ENCODE measurements at regions not wholly inside any gene's neighbourhood (a gene's known extent, or its start where the extent isn't known, plus 50 kb on each side); places are given as distances from the start of the nearest gene placed in this dataset.

DNA sequence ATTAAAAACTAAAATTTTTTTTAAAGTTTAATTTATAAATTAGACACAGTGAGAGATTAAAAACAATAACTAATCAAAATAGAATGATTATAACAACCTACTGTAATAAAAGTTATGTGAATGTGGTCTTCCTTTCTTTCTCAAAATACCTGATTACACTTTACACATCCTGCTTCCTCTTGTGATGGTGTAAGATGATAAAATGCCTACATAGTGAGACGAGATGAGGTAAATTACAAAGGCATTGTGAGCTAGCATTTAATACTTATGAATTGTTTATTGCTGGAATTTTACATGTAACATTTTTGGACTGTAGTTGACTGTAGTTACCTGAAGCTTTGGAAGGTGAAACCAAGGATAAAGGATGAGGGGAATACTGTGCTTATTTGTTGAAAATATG, 94.2 kb upstream of the CLEC14A start:
- no peak overlapping the region for H3K4ac ChIP-seq (ENCODE audit: low read depth, low read length)
- no peak overlapping the region for H3K9ac ChIP-seq (ENCODE audit: low read depth, low read length)
- no peak overlapping the region for H4K5ac ChIP-seq (ENCODE audit: low read depth, low read length)
- H3K23ac ChIP-seq (ENCODE audit: low read depth, low read length) = no peak overlapping the region
- H2BK20ac ChIP-seq (ENCODE audit: low read depth, low read length) = no peak overlapping the region
- H3K27ac ChIP-seq (ENCODE audit: insufficient read depth, low read length) = no peak overlapping the region
- no peak overlapping the region for H2BK5ac ChIP-seq (ENCODE audit: low read depth, low read length, poor library complexity, severe bottlenecking)
- H3K4me3 ChIP-seq (ENCODE audit: insufficient read depth, low read depth, low read length) = no peak overlapping the region
- WGBS, 2 experiments (ENCODE audit: extremely low coverage in 2 of 2, insufficient read length in 1 of 2) = no CpG with 5 or more reads among the region's 1 CpG
- dilution Hi-C loops (cut with HindIII; ENCODE audit: low sequenced_read_pairs, unreplicated experiment) (no loop called here), intact Hi-C loops (cut with micrococcal nuclease) (no loop called here), in situ Hi-C loops (cut with MboI; ENCODE audit: low sequenced_read_pairs) (no loop called here)
- TF ChIP-seq MAFK (IDR thresholded peaks at IDR 0.05; ENCODE audit: low read depth, low read length) = no peak
- no peak for TF ChIP-seq MAZ (IDR thresholded peaks at IDR 0.05; ENCODE audit: borderline replicate concordance, low read depth, low read length)
- TF ChIP-seq RCOR1 (IDR thresholded peaks at IDR 0.05; ENCODE audit: insufficient replicate concordance, low read length) = no peak
- TF ChIP-seq SMC3 (IDR thresholded peaks at IDR 0.05; ENCODE audit: low read depth, low read length) = no peak
- no peak for TF ChIP-seq FOS (IDR thresholded peaks at IDR 0.05; ENCODE audit: low read depth, low read length)
- no peak for TF ChIP-seq RFX5 (IDR thresholded peaks at IDR 0.05; ENCODE audit: low read depth, low read length)
- TF ChIP-seq CEBPB (IDR thresholded peaks at IDR 0.05; ENCODE audit: low read depth, low read length) = no peak
- TF ChIP-seq CHD1 (IDR thresholded peaks at IDR 0.05; ENCODE audit: low read depth, low read length) = no peak
- TF ChIP-seq, protein P1, sequence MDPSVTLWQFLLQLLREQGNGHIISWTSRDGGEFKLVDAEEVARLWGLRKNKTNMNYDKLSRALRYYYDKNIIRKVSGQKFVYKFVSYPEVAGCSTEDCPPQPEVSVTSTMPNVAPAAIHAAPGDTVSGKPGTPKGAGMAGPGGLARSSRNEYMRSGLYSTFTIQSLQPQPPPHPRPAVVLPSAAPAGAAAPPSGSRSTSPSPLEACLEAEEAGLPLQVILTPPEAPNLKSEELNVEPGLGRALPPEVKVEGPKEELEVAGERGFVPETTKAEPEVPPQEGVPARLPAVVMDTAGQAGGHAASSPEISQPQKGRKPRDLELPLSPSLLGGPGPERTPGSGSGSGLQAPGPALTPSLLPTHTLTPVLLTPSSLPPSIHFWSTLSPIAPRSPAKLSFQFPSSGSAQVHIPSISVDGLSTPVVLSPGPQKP (IDR thresholded peaks at IDR 0.05; ENCODE audit: borderline replicate concordance, low read depth, low read length) = no peak
- no peak for TF ChIP-seq RAD21 (IDR thresholded peaks at IDR 0.05; ENCODE audit: low read length)
- TF ChIP-seq POLR2A (IDR thresholded peaks at IDR 0.05; ENCODE audit: low read depth, low read length) = no peak
- no peak for TF ChIP-seq MXI1 (IDR thresholded peaks at IDR 0.05; ENCODE audit: borderline replicate concordance, low read depth, low read length)
- DNase-seq = no peak
- no peaks in the 10 kb centered on the region for H3K9me1 ChIP-seq (ENCODE audit: insufficient read depth, low read length)
- no peak overlapping the region for H4K91ac ChIP-seq (ENCODE audit: insufficient read depth, low read depth, low read length)
- H3K4me2 ChIP-seq (ENCODE audit: low read depth, low read length) = no peak overlapping the region
- no peaks in the 10 kb centered on the region for H3K27me3 ChIP-seq (ENCODE audit: control insufficient read depth, insufficient read depth, low read length)
- CTCF ChIA-PET = interaction anchor here (0.9 kb wide), 1 partner anchor 59 kb away, joined by 3 read pairs; no protein-coding TSS in a partner anchor
- no peak overlapping the region for H3K56ac ChIP-seq (ENCODE audit: extremely low read depth, insufficient read depth, low read length)
- H4K20me1 ChIP-seq (ENCODE audit: insufficient read depth, low read length) = no peaks in the 10 kb centered on the region
- no peak overlapping the region for H2AK9ac ChIP-seq (replicated peaks; ENCODE audit: low read depth, low read length, poor library complexity)
- POLR2A ChIA-PET (ENCODE audit: unreplicated experiment) = no interaction called here
- no peaks in the 10 kb centered on the region for H3K79me1 ChIP-seq (ENCODE audit: low read depth in 1 of 2, low read length in 2 of 2)
- H2BK15ac ChIP-seq (ENCODE audit: low read depth, low read length) = no peak overlapping the region
- no peak overlapping the region for H2AK5ac ChIP-seq (ENCODE audit: low read depth, low read length)
- H3K9me3 ChIP-seq (ENCODE audit: control insufficient read depth, insufficient read depth, low read length) = no peaks in the 10 kb centered on the region; the same call in 1 of the 2 replicates
- no peak overlapping the region for H3K14ac ChIP-seq (replicated peaks; ENCODE audit: low read depth, low read length)
- H2BK120ac ChIP-seq (ENCODE audit: low read depth, low read length) = no peak overlapping the region
- no peak overlapping the region for H2AFZ ChIP-seq (replicated peaks; ENCODE audit: low read length, poor library complexity)
- no peak for ATAC-seq (ENCODE audit: low read depth)
- no peaks in the 10 kb centered on the region for H3K4me1 ChIP-seq (ENCODE audit: control insufficient read depth, insufficient read depth, low read length)
- no TSS peak for BruUV-seq (replicated peaks)
- H3K36me3 ChIP-seq (ENCODE audit: control insufficient read depth, insufficient read depth, low read length) = no peaks in the 10 kb centered on the region
- H3K18ac ChIP-seq (ENCODE audit: low read depth, low read length) = no peak overlapping the region
- H4K8ac ChIP-seq (ENCODE audit: low read depth in 2 of 2, low read length in 2 of 2) = no peak overlapping the region
